Psoas muscle (tissue), 7 donors: ENCODE measurements at regions not wholly inside any gene's neighbourhood (a gene's known extent, or its start where the extent isn't known, plus 50 kb on each side); places are given as distances from the start of the nearest gene placed in this dataset.

ENCODE experiments used
- ATAC-seq, 4 donors: fragments of 200-7000 bp; cut with Tn5 transposase; one replicate each; pipeline ENCODE4 v1.9.1; 2020; ENCODE audit warnings: moderate library complexity in 3 of 4, mild to moderate bottlenecking in 2 of 4
- DNase-seq, 2 donors: peaks; one replicate each; pipeline ENCODE4 v3.0.0-alpha.2; 2020
- H3K27ac ChIP-seq: fragments of 200-600 bp; one replicate; pipeline ENCODE4 v1.8.0; 2022
- H3K27me3 ChIP-seq, 3 donors: fragments of 200-600 bp in 1 of 3; one replicate each; pipeline versions ENCODE4 v1.6.1 to v1.8.0; 2013 to 2022; ENCODE audit warnings: low read length in 2 of 3, mild to moderate bottlenecking in 2 of 3, moderate library complexity in 1 of 3; ENCODE audit not compliant: insufficient read depth in 3 of 3
- H3K36me3 ChIP-seq, 2 donors: fragments of 200-600 bp in 1 of 2; one replicate each; pipeline versions ENCODE4 v1.6.1 to v1.8.0; 2013 to 2022; ENCODE audit warnings: low read depth in 1 of 2, mild to moderate bottlenecking in 1 of 2, moderate library complexity in 1 of 2; ENCODE audit not compliant: insufficient read depth in 1 of 2
- H3K4me1 ChIP-seq: fragments of 200-600 bp; one replicate; pipeline ENCODE4 v1.8.0; 2022
- H3K4me3 ChIP-seq: fragments of 200-600 bp; one replicate; pipeline ENCODE4 v1.8.0; 2022; ENCODE audit warnings: mild to moderate bottlenecking
- H3K9me3 ChIP-seq: fragments of 200-600 bp; one replicate; pipeline ENCODE4 v1.8.0; 2022
- CTCF ChIP-seq: fragments of 200-600 bp; IDR thresholded peaks from one replicate; pipeline ENCODE4 v1.8.0; 2022; ENCODE audit warnings: antibody characterized with exemption
- WGBS, 3 donors: extraction: QIAGEN DNeasy Blood & Tissue Kit; methylation state at CpG; one replicate each; pipeline versions ENCODE4 v1.1.6 to v1.1.7; 2013; 5-methylcytosine and 5-hydroxymethylcytosine counted together
- intact Hi-C, 2 donors: fragments of 100-400 bp; cut with DNase I; formaldehyde crosslinking; loops; one replicate each; pipeline versions ENCODE4 v1.11.0 to v1.14.2; 2022
- donor health status: healthy with polysubstance abuse.
- donor health status: DM: no; HTN: no; CAD: no; lungs with moderate emphysema.
- donor health status: Bipolar disorder and iron deficiency.
- donor health status: healthy.
- donor health status: DM: yes; HTN: yes; CAD: no.
- donor health status: DM: no; HTN: no; CAD: no.
- donor health status: DM: yes; HTN: yes; CAD: no.

- Histone ChIP-seq H3K4me3 (no peak overlapping the region), H3K27ac (no peak overlapping the region), H3K9me3 (no peaks in the 10 kb centered on the region), H3K27me3 (peaks cover 0 to 14% (median 0%) of the 10 kb centered on the region in 3 donors), H3K4me1 (no peaks in the 10 kb centered on the region), H3K36me3 (no peaks in the 10 kb centered on the region)
- 84 to 92% (median 86%) methylated on average over 6 of the region's 6 CpGs for WGBS, 3 donors
- no peak for ATAC-seq
- DNase-seq = no peak
- intact Hi-C loops = no loop called here
- no peak for TF ChIP-seq CTCF
Observed at GRCh38 chr22:22716136-22716665, 71.8 kb downstream of the GGTLC2 start.

GRCh38 chr22:22717664-22718063 is 73.2 kb downstream of the GGTLC2 start:
- Histone ChIP-seq H3K27ac (no peak overlapping the region), H3K9me3 (no peaks in the 10 kb centered on the region), H3K4me3 (no peak overlapping the region), H3K4me1 (no peaks in the 10 kb centered on the region), H3K36me3 (no peaks in the 10 kb centered on the region), H3K27me3 (peaks cover 0 to 14% (median 0%) of the 10 kb centered on the region in 3 donors)
- DNase-seq (no peak), ATAC-seq (no peak)
- no peak for TF ChIP-seq CTCF
- 58 to 68% (median 66%) methylated on average over 4 of the region's 4 CpGs for WGBS, 3 donors
- intact Hi-C loops = no loop called here

GRCh38 chr22:22720201-22720723 is 75.8 kb downstream of the GGTLC2 start:
- H3K27me3 ChIP-seq = peaks cover 0 to 14% (median 0%) of the 10 kb centered on the region in 3 donors
- H3K4me1 ChIP-seq = no peaks in the 10 kb centered on the region
- no peaks in the 10 kb centered on the region for H3K9me3 ChIP-seq
- H3K36me3 ChIP-seq = no peaks in the 10 kb centered on the region
- H3K4me3 ChIP-seq = no peak overlapping the region
- no peak for TF ChIP-seq CTCF
- no peak for ATAC-seq
- intact Hi-C loops = no loop called here
- no peak overlapping the region for H3K27ac ChIP-seq
- DNase-seq = no peak
- 36 to 57% (median 46%) methylated on average over 3 of the region's 3 CpGs for WGBS, 3 donors

DNA sequence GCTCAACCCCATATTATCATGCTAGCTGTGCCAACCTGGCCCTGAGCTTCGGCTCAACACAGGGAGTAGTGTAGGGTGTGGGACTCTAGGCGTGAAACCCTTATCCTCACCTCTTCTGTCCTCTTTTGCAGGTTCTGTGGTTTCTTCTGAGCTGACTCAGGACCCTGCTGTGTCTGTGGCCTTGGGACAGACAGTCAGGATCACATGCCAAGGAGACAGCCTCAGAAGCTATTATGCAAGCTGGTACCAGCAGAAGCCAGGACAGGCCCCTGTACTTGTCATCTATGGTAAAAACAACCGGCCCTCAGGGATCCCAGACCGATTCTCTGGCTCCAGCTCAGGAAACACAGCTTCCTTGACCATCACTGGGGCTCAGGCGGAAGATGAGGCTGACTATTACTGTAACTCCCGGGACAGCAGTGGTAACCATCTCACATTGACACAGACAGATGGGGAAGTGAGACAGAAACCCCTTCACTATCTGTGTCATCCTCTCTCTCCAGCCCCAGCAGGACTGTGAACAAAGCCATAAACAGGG is 76.4 kb downstream of the GGTLC2 start:
- intact Hi-C loops = no loop called here
- WGBS, 3 donors = 65 to 77% (median 73%) methylated on average over 6 of the region's 6 CpGs
- H3K36me3 ChIP-seq = no peaks in the 10 kb centered on the region
- no peaks in the 10 kb centered on the region for H3K4me1 ChIP-seq
- H3K27ac ChIP-seq = no peak overlapping the region
- ATAC-seq (no peak), DNase-seq (no peak)
- TF ChIP-seq CTCF = no peak
- no peak overlapping the region for H3K4me3 ChIP-seq
- H3K9me3 ChIP-seq = no peaks in the 10 kb centered on the region
- H3K27me3 ChIP-seq = peaks cover 0 to 14% (median 0%) of the 10 kb centered on the region in 3 donors
